GM12878 (cell line): ENCODE measurements at regions not wholly inside any gene's neighbourhood (a gene's known extent, or its start where the extent isn't known, plus 50 kb on each side); places are given as distances from the start of the nearest gene placed in this dataset.

ENCODE experiments used
- ATAC-seq: fragments of 200-7000 bp; cut with Tn5 transposase; 3 replicates; pipeline ENCODE4 v1.9.1; 2020; ENCODE audit warnings: mild to moderate bottlenecking, moderate library complexity
- BruUV-seq: library from RNA; stranded (reverse); fragments of 400-500 nt; replicated peaks from 2 replicates; lab custom pipeline; 2021; lab: Mats Ljungman, UMichigan
- CTCF ChIA-PET: fragments of 300-600 bp; sonication (Branson Sonifier 250); formaldehyde crosslinking; extraction: SDS; loops from one replicate; lab custom pipeline; 2021; ENCODE audit warnings: inconsistent platforms; lab: Yijun Ruan, JAX
- POLR2A ChIA-PET: fragments of 350-600 bp; formaldehyde crosslinking; extraction: SDS; loops from one replicate; lab custom pipeline; 2021; ENCODE audit warnings: inconsistent platforms; lab: Charles Lee
- RAD21 ChIA-PET: fragments of 300-600 bp; sonication (Branson Sonifier 250); formaldehyde crosslinking; loops from one replicate; lab custom pipeline; 2023; ENCODE audit warnings: antibody characterized with exemption; ENCODE audit not compliant: unreplicated experiment; lab: Charles Lee
- SMC1A ChIA-PET: fragments of 300-600 bp; sonication (Branson Sonifier 250); formaldehyde crosslinking; loops from one replicate; lab custom pipeline; 2023; ENCODE audit not compliant: unreplicated experiment, uncharacterized antibody; lab: Charles Lee
- DNase-seq: peaks from one replicate; pipeline ENCODE4 v3.0.0-alpha.2; 2011; ENCODE audit warnings: low read depth, low spot score
- FAIRE-seq: peaks from 3 replicates; lab custom pipeline; 2011; peaks lifted over from hg19 to GRCh38; lab: Jason Lieb, UNC
- H2AFZ ChIP-seq: 2 replicates; pipeline ENCODE4 v1.6.0; 2011; ENCODE audit warnings: low read depth, low read length, control low read depth; ENCODE audit not compliant: control insufficient read depth
- H3K27ac ChIP-seq: 2 replicates; pipeline ENCODE4 v1.5.1; 2011; ENCODE audit warnings: control low read depth; ENCODE audit not compliant: control insufficient read depth, insufficient read depth
- H3K27me3 ChIP-seq, 2 experiments: replicated peaks in 1 of 2; 2 replicates each; pipeline versions ENCODE4 v1.6.0 to v1.6.1; 2011; ENCODE audit warnings: low read length in 1 of 2; ENCODE audit not compliant: control insufficient read depth in 2 of 2, insufficient read depth in 2 of 2
- H3K36me3 ChIP-seq, 2 experiments: 2 replicates each; pipeline ENCODE4 v1.5.1; 2011; ENCODE audit warnings: low read length in 1 of 2; ENCODE audit not compliant: control insufficient read depth in 2 of 2, insufficient read depth in 2 of 2
- H3K4me1 ChIP-seq: 2 replicates; pipeline ENCODE4 v1.6.1; 2011; ENCODE audit warnings: mild to moderate bottlenecking, low read length, moderate library complexity, mixed read lengths; ENCODE audit not compliant: control insufficient read depth, insufficient read depth
- H3K4me2 ChIP-seq: 2 replicates; pipeline ENCODE4 v1.6.0; 2011; ENCODE audit warnings: control low read depth; ENCODE audit not compliant: control insufficient read depth, insufficient read depth
- H3K4me3 ChIP-seq: fragments of 200-600 bp; sonication (generic); 2 replicates; pipeline ENCODE4 v1.5.1; 2016
- H3K79me2 ChIP-seq: 2 replicates; pipeline ENCODE4 v1.6.0; 2011; ENCODE audit warnings: low read length; ENCODE audit not compliant: control insufficient read depth, insufficient read depth
- H3K9ac ChIP-seq: 2 replicates; pipeline ENCODE4 v1.8.0; 2011; ENCODE audit warnings: low read length, control low read depth, mixed read lengths; ENCODE audit not compliant: control insufficient read depth, insufficient read depth
- H3K9me3 ChIP-seq: replicated peaks from 3 replicates; pipeline ENCODE4 v1.5.1; 2011; ENCODE audit warnings: mild to moderate bottlenecking, low read length; ENCODE audit not compliant: control insufficient read depth, insufficient read depth
- H4K20me1 ChIP-seq: 2 replicates; pipeline ENCODE4 v1.6.0; 2011; ENCODE audit not compliant: control insufficient read depth, insufficient read depth
- CBX3 ChIP-seq: fragments of 200-600 bp; sonication (generic); IDR thresholded peaks from 2 replicates; pipeline ENCODE4 v1.6.1; 2016; ENCODE audit warnings: low read depth, borderline replicate concordance
- IKZF2 ChIP-seq, 2 experiments: fragments of 450-650 bp; IDR thresholded peaks; 2 replicates each; pipeline ENCODE4 v1.6.1; 2017; ENCODE audit warnings: mild to moderate bottlenecking in 2 of 2, moderate library complexity in 2 of 2
- JUND ChIP-seq: IDR thresholded peaks from 2 replicates; pipeline ENCODE4 v1.6.1; 2012; ENCODE audit warnings: low read depth, mild to moderate bottlenecking, low read length, improper control_type of control experiment, moderate library complexity
- MYB ChIP-seq: fragments of 150-350 bp; IDR thresholded peaks from 2 replicates; pipeline ENCODE4 v1.6.1; 2014; ENCODE audit warnings: mild to moderate bottlenecking, low read depth, low read length, borderline replicate concordance
- NR2C2 ChIP-seq: IDR thresholded peaks from 2 replicates; pipeline ENCODE4 v1.6.1; 2011; ENCODE audit warnings: borderline replicate concordance, low read depth; ENCODE audit not compliant: control insufficient read depth, insufficient read length
- PML ChIP-seq: IDR thresholded peaks from 2 replicates; pipeline ENCODE4 v1.6.1; 2012; ENCODE audit warnings: low read length, inconsistent platforms
- RELA ChIP-seq: fragments of 450-650 bp; IDR thresholded peaks from 2 replicates; pipeline ENCODE4 v1.8.0; 2014; ENCODE audit warnings: borderline replicate concordance; ENCODE audit not compliant: partially characterized antibody
- SMC3 ChIP-seq: IDR thresholded peaks from 2 replicates; pipeline ENCODE4 v1.6.1; 2011; ENCODE audit warnings: low read length, improper control_type of control experiment, borderline replicate concordance
- SPI1 ChIP-seq: IDR thresholded peaks from 2 replicates; pipeline ENCODE4 v1.6.1; 2011; ENCODE audit warnings: low read depth, mild to moderate bottlenecking, low read length, moderate library complexity, borderline replicate concordance; ENCODE audit not compliant: insufficient read depth
- TAF1 ChIP-seq: IDR thresholded peaks from 2 replicates; pipeline ENCODE4 v1.6.1; 2011; ENCODE audit warnings: mild to moderate bottlenecking, low read depth, low read length, borderline replicate concordance
- TCF3 ChIP-seq: IDR thresholded peaks from 2 replicates; pipeline ENCODE4 v1.6.1; 2012; ENCODE audit warnings: low read depth, mild to moderate bottlenecking, low read length, borderline replicate concordance; ENCODE audit not compliant: insufficient read depth
- ZNF217 ChIP-seq: fragments of 450-650 bp; IDR thresholded peaks from 2 replicates; pipeline ENCODE4 v1.6.1; 2017; ENCODE audit warnings: antibody characterized with exemption, mild to moderate bottlenecking
- ZNF384 ChIP-seq: IDR thresholded peaks from 2 replicates; pipeline ENCODE4 v1.6.1; 2012; ENCODE audit warnings: low read depth, mild to moderate bottlenecking, low read length, improper control_type of control experiment, borderline replicate concordance
- WGBS: methylation state at CpG from one replicate; pipeline ENCODE4 v1.1.6; 2016; ENCODE audit warnings: low lambda C conversion rate; ENCODE audit not compliant: insufficient replicate concordance, insufficient coverage; ENCODE audit errors: missing lambda C conversion rate; 5-methylcytosine and 5-hydroxymethylcytosine counted together
- in situ Hi-C: fragments of 300-500 bp; cut with MboI; formaldehyde crosslinking; loops from 9 replicates; pipeline ENCODE4 v1.14.3; 2018; ENCODE audit warnings: mixed read lengths
- intact Hi-C: fragments of 100-400 bp; cut with micrococcal nuclease; formaldehyde crosslinking; loops from one replicate; pipeline ENCODE4 v1.14.2; 2022; ENCODE audit not compliant: unreplicated experiment
- TF ChIP-seq, protein P1 (sequence below): fragments of 450-650 bp; IDR thresholded peaks from 2 replicates; pipeline ENCODE4 v1.6.1; 2017; ENCODE audit warnings: mild to moderate bottlenecking
- TF ChIP-seq, protein P2 (sequence below): fragments of 150-350 bp; IDR thresholded peaks from 2 replicates; pipeline ENCODE4 v1.6.1; 2014; ENCODE audit warnings: mild to moderate bottlenecking, low read depth, low read length

DNA sequence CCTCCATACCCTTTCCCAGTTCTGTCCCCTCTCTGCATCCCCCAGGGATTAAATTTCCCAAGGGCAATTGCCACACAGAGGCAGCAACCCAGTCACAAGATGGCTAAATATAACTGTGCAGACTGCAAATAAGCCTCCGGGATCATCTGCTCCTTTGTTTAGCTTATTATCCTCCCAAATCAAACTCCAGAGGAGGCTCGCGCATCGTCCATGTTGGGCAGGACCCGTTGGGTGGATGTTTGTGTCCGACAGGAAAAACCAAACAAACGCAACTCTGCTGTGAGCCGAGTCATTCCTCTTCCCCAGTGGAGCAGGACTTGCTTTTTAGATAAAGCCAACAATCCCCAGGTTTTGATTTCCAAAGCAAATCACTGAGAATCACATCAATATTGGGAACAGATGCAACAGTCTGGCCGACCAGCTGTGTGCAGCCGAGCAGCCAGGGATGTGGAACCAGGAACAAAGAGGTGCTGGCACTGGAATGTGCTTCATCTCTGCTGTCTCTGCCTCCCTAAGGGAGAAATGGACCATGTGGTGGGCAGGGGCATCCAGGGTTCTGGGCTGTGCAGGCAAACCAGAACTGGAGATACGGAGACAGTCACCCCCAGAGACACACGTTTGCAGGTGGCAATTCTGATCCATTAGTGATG, 89.8 kb downstream of the PTTG1 start:
- ATAC-seq (no peak), FAIRE-seq (no peak), DNase-seq (no peak)
- no peak overlapping the region for H2AFZ ChIP-seq
- H3K27me3 ChIP-seq: no peaks in the 10 kb centered on the region
- H3K9me3 ChIP-seq: no peaks in the 10 kb centered on the region
- in situ Hi-C loops: loop anchor here (10.0 kb wide), 1 partner anchor 273 kb away; no protein-coding TSS in a partner anchor
- WGBS: 61% methylated on average over 12 of the region's 12 CpGs
- CTCF ChIA-PET: interaction anchor here (10.1 kb wide), 1 partner anchor 71 kb away, joined by 235 read pairs; no protein-coding TSS in a partner anchor
- H4K20me1 ChIP-seq: no peaks in the 10 kb centered on the region
- intact Hi-C loops: no loop called here
- POLR2A ChIA-PET: no interaction called here
- BruUV-seq: no TSS peak
- H3K79me2 ChIP-seq: no peaks in the 10 kb centered on the region
- no peak overlapping the region for H3K4me3 ChIP-seq
- H3K27ac ChIP-seq: no peak overlapping the region
- H3K4me2 ChIP-seq: no peak overlapping the region
- TF ChIP-seq ZNF217 (no peak), PML (no peak), IKZF2 (IDR thresholded peaks at IDR 0.05) (no peak), TCF3 (no peak), RELA (no peak), ZNF384 (no peak), TAF1 (no peak), SPI1 (no peak), NR2C2 (no peak), JUND (no peak), MYB (no peak), SMC3 (no peak), CBX3 (no peak)
- TF ChIP-seq, protein P1, sequence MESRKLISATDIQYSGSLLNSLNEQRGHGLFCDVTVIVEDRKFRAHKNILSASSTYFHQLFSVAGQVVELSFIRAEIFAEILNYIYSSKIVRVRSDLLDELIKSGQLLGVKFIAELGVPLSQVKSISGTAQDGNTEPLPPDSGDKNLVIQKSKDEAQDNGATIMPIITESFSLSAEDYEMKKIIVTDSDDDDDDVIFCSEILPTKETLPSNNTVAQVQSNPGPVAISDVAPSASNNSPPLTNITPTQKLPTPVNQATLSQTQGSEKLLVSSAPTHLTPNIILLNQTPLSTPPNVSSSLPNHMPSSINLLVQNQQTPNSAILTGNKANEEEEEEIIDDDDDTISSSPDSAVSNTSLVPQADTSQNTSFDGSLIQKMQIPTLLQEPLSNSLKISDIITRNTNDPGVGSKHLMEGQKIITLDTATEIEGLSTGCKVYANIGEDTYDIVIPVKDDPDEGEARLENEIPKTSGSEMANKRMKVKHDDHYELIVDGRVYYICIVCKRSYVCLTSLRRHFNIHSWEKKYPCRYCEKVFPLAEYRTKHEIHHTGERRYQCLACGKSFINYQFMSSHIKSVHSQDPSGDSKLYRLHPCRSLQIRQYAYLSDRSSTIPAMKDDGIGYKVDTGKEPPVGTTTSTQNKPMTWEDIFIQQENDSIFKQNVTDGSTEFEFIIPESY: no peak
- TF ChIP-seq, protein P2, sequence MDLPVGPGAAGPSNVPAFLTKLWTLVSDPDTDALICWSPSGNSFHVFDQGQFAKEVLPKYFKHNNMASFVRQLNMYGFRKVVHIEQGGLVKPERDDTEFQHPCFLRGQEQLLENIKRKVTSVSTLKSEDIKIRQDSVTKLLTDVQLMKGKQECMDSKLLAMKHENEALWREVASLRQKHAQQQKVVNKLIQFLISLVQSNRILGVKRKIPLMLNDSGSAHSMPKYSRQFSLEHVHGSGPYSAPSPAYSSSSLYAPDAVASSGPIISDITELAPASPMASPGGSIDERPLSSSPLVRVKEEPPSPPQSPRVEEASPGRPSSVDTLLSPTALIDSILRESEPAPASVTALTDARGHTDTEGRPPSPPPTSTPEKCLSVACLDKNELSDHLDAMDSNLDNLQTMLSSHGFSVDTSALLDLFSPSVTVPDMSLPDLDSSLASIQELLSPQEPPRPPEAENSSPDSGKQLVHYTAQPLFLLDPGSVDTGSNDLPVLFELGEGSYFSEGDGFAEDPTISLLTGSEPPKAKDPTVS: no peak
- RAD21 ChIA-PET: interaction anchor here (6.1 to 7.4 kb wide), 2 partner anchors 46 to 72 kb away, joined by 50 to 162 read pairs; no protein-coding TSS in a partner anchor
- peaks cover 5% of the 10 kb centered on the region; the same call in 1 of the 2 replicates for H3K4me1 ChIP-seq
- H3K9ac ChIP-seq: no peak overlapping the region
- H3K36me3 ChIP-seq: no peaks in the 10 kb centered on the region
- SMC1A ChIA-PET: interaction anchor here (6.4 kb wide), 1 partner anchor 71 kb away, joined by 205 read pairs; no protein-coding TSS in a partner anchor
